H1 (cell line): ENCODE measurements at regions not wholly inside any gene's neighbourhood (a gene's known extent, or its start where the extent isn't known, plus 50 kb on each side); places are given as distances from the start of the nearest gene placed in this dataset.

Experiments used
- HDAC6 ChIP-seq: IDR thresholded peaks from one replicate; pipeline ENCODE4 v1.7.1; 2012; ENCODE audit warnings: low read depth, mild to moderate bottlenecking, inconsistent platforms, low read length, moderate library complexity
- NANOG ChIP-seq: IDR thresholded peaks from 2 replicates; pipeline ENCODE4 v1.6.1; 2011; ENCODE audit warnings: low read length, low read depth, mild to moderate bottlenecking, inconsistent platforms; ENCODE audit not compliant: insufficient read depth, poor library complexity, severe bottlenecking
- RAD21 ChIP-seq, 2 experiments: IDR thresholded peaks in 1 of 2; conservative IDR thresholded peaks in 1 of 2; 2 replicates each; pipeline ENCODE4 v1.6.1; 2011; ENCODE audit warnings: low read depth in 2 of 2, low read length in 2 of 2, improper control_type of control experiment in 1 of 2, inconsistent platforms in 1 of 2, mild to moderate bottlenecking in 1 of 2, moderate library complexity in 1 of 2

DNA sequence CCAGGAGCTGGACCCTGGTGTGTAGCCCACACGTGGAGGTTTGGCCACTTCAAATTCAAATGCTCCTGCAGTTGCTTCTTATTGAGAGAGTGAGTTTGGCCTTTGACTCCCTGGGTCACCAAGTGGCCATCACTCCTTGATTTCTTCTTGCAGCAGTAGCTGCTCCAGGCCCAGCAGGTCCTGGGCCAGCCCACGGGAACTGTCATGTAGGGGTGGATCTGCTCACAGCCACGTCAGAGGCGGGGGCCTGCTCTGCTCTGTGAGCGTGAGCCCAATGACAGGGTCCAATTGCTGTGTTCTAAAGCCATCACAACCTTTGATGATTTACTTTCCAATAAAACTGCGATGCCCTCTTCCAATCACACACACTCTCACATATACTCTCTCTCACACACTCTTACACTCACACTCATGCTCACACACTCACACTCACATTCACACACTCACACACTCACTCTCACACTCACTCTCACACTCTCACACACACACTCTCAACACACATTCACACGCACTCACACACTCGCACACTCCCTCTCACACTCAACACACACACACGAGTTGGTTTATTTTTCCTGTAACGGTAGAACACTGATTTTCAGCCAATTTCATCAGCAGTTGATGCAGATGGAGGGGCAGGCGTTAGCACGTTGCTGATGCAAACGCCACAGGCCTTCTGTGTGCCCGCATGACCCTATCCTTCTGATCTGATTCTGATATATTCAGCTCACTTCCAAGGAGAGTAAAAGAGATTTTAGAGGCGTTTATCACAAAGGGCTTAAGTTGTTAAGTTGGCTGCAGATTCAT, 210.7 kb upstream of the PPP2R2D start (continued):
- no peak for TF ChIP-seq HDAC6
- TF ChIP-seq NANOG, result no peak
- no peak for TF ChIP-seq RAD21 (IDR thresholded peaks at IDR 0.05 in 1 of 2, conservative IDR thresholded peaks at IDR 0.05 in 1 of 2; ENCODE audit: low read depth in 2 of 2, low read length in 2 of 2)
